GM10248 (cell line): ENCODE measurements at regions not wholly inside any gene's neighbourhood (a gene's known extent, or its start where the extent isn't known, plus 50 kb on each side); places are given as distances from the start of the nearest gene placed in this dataset.

Source experiments
- CTCF ChIA-PET: fragments of 300-600 bp; sonication (Branson Sonifier 250); formaldehyde crosslinking; extraction: SDS; loops from one replicate; lab custom pipeline; 2021; ENCODE audit warnings: antibody characterized with exemption; lab: Yijun Ruan, JAX
- POLR2A ChIA-PET: fragments of 350-650 bp; sonication (Branson Sonifier 250); formaldehyde crosslinking; extraction: SDS; loops from one replicate; lab custom pipeline; 2020; ENCODE audit warnings: antibody characterized with exemption; lab: Yijun Ruan, JAX
- DNase-seq: peaks from one replicate; pipeline ENCODE4 v3.0.0; 2012; ENCODE audit errors: extremely low spot score
- TF ChIP-seq, protein P1 (sequence below): IDR thresholded peaks from 2 replicates; pipeline ENCODE4 v1.5.1; 2012; ENCODE audit warnings: mild to moderate bottlenecking, low read depth; ENCODE audit errors: extremely low read depth, missing control alignments, control extremely low read depth

DNA sequence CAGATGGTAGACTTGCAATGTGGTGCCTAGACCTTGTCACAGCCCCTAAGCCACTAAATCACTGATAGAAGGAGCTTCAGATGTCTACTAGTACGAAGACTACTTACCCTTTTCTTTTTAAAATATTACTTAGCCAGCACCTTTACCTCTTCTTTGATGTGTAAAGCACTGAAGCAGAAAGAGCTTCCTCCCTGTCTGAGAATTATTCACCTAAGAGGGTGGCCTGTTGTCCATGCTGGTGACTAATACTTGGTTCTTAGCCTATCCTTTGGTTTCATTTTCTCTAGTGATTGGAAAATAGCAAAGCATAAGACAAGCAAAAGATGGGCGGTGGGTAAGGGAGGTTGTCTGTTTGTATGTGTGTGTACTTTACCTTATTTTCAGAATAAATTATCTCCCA is 794.6 kb downstream of the TFAP2A start:
- ChIA-PET POLR2A (no interaction called here), CTCF (no interaction called here)
- DNase-seq: no peak
- TF ChIP-seq, protein P1, sequence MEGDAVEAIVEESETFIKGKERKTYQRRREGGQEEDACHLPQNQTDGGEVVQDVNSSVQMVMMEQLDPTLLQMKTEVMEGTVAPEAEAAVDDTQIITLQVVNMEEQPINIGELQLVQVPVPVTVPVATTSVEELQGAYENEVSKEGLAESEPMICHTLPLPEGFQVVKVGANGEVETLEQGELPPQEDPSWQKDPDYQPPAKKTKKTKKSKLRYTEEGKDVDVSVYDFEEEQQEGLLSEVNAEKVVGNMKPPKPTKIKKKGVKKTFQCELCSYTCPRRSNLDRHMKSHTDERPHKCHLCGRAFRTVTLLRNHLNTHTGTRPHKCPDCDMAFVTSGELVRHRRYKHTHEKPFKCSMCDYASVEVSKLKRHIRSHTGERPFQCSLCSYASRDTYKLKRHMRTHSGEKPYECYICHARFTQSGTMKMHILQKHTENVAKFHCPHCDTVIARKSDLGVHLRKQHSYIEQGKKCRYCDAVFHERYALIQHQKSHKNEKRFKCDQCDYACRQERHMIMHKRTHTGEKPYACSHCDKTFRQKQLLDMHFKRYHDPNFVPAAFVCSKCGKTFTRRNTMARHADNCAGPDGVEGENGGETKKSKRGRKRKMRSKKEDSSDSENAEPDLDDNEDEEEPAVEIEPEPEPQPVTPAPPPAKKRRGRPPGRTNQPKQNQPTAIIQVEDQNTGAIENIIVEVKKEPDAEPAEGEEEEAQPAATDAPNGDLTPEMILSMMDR: no peak

DNA sequence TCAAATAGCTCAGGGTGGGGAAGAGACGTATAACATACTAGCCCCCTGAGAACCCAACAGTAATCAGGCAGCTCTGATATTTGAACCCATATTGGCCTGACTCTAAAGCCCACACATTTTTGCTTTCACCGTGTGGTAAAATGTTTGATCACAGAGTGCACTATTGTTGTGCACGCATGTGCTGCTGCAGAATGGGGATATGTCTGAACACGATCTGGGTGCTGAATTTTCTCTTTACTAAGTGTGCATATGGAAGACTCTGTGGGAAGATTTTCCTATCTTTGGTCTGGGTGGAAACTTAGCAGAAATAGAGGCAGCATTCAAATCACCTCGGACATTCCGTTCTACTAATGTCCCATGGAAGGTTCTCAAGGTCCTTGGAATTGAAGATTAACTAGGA is 800.1 kb downstream of the TFAP2A start:
- TF ChIP-seq, protein P1: no peak
- ChIA-PET POLR2A (no interaction called here), CTCF (interaction anchor here (1.1 to 1.9 kb wide), 2 partner anchors 12 to 16 kb away, joined by 4 to 5 read pairs; no protein-coding TSS in a partner anchor)

DNA sequence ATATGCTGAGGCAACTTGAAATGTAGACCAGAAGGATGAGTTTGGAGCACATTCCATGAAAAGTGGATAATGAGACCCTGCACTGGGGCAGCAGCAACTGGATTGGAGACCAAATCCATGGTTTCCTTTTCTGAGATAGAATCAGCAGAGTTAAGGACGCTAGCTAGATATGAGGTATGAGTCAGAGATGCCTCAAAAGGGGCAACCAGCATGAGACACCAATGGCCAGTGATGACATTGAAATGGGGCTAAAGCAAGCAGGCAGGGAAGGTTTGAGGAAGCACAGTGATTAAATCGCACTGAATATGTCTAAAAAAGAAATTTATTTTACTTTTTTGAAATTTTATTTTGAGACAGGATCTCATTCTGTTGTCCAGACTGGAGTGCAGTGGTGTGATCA is 802.4 kb downstream of the TFAP2A start:
- ChIA-PET POLR2A (no interaction called here), CTCF (interaction anchor here (1.3 to 1.6 kb wide), 3 partner anchors 9 to 56 kb away, joined by 3 read pairs; no protein-coding TSS in a partner anchor)
- TF ChIP-seq, protein P1: no peak
- no peak for DNase-seq

More for the DNA sequence above, 800.1 kb downstream of the TFAP2A start:
- no peak for DNase-seq

DNA sequence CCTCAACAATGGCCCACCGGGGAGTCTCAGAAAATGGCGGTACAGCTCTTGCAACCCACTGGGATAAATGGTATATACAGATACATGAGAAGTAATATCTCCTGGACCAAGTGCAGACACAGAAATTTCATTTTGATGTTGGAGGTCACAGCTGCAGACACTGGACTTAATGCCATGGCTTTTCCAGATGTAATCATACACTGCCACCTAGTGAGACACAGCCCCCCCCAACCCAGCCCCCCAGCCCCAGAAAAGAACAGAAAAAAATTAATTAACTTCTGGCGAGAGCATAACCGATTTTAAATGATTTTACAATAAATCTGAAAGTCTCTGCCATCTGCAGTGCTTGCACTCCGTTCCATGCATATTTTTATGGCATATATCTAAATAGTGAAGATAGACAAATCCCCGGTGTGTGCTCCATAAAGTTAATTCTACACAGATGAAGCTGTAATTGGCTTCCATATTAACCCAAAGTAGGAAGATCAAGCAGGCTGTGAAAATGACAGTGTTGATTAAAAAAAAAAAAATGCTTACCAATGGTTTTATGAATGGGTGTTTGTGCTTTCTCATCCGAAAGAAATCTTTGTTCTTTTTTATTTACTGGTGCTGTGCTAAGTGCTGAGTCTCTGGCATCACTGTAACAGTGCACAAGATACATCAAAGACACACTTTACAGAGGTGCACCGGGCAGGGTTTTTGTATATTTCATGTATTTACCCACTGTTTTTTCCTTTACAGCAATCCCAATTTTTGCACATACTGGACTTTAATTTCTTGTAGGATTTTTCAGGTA is 804.1 kb downstream of the TFAP2A start:
- TF ChIP-seq, protein P1: no peak
- ChIA-PET POLR2A (no interaction called here), CTCF (interaction anchor here (1.0 kb wide), 1 partner anchor 627 kb away, joined by 3 read pairs; no protein-coding TSS in a partner anchor)
- no peak for DNase-seq

DNA sequence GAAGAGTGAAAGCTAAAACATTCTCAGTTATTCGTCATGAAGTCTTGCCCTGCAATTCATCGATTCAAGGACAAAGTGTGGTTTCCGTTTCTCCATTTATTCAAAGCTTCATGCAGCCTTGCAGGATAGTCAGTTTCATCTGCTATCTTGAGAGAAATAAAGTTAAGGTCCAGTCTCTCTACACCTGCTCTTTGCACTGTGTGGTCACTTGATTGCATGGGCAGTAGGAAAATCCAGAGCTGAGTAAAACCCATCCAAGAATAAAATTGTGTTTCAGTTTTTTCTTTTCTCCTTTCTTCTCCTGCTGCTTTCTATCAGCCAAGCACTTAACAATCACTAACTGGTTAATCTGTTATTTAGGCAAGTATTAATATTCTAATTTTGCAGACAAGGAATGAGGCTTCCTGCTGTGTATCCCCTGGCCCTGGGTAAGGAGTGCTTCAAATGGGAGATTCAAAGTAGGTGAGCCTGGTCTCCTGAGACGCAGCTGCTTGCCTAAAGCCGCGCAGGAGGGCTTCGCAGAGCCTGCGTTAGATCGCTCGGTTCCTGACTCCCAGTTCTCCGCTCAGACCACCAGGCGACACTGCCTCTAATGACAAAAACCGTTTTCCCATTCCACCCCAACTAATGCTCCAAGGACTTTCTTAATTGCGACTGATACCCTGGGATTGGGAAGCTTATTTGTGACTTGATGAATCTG is 808.3 kb downstream of the TFAP2A start:
- CTCF ChIA-PET: interaction anchor here (1.0 to 1.1 kb wide), 2 partner anchors 8 to 95 kb away, joined by 3 to 4 read pairs; no protein-coding TSS in a partner anchor
- no peak for DNase-seq
- TF ChIP-seq, protein P1: no peak
- POLR2A ChIA-PET: no interaction called here

DNA sequence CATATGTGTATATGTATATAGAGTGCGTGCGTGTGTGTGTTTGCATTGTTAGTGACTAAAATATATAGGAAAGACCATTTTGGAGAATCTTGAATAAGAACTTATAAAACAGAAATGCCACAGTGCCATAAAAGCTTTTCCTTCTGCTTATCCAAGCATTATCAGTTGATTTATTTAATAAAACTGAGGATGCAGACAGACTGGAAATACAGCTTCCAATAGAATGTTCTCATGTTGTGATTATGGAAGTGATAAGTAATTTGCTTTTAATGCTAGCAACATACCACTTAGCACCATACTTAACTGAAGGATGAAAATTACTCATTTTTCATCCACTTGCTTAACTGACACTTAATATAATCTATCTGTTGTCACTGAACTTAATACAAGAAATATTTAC is 820.1 kb downstream of the TFAP2A start:
- ChIA-PET CTCF (no interaction called here), POLR2A (no interaction called here)
- DNase-seq: no peak
- TF ChIP-seq, protein P1: no peak
